ENCODE measurements at regions not wholly inside any gene's neighbourhood (a gene's known extent, or its start where the extent isn't known, plus 50 kb on each side); places are given as distances from the start of the nearest gene placed in this dataset.

DNA sequence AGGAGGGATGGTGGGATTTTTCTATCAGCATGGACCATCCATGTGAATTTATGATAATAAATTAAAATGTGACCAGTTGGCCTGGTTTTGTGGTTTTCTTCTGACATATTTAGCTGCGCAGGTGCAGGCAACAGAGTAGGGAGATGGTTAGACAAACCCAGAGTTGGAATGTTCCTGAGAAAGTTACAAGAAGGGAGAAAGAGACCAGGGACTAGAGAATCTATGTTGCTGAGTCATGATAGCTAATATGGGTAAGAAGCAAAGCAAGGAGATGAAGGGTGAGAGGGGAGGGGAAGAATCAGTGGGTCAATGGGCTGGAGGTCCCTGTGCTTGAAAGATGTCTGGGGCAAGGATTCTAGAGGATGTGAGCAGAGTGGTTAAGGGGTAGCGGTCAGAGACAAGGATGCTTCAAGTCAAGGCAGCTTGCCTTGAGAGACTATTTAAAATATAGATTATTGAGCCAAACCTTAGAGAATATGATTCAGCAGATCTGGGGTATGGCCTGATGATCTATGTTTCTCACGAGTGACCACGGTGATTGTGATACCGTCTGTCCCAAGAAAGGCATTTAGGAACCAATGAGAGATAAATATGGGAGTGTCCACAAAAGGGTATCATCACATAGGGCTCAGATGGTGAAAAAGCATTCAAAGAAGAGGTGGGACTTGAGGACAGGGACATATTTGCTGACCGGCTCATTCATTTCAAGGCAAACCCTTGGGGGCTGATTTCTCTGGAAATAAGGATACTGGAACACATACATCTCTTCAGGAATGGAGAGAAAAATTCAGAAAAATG, 219.7 kb upstream of the PLD5 start:
- TF ChIP-seq CTCF (IDR thresholded peaks at IDR 0.05), result no peak
- TF ChIP-seq POLR2A (IDR thresholded peaks at IDR 0.05), result no peak

Measured in testis (tissue), 2 donors.